GM19240 (cell line): ENCODE measurements at regions not wholly inside any gene's neighbourhood (a gene's known extent, or its start where the extent isn't known, plus 50 kb on each side); places are given as distances from the start of the nearest gene placed in this dataset.

ENCODE experiments used
- DNase-seq: peaks from one replicate; pipeline ENCODE4 v3.0.0; 2011; ENCODE audit warnings: low spot score; ENCODE audit not compliant: insufficient read length

GRCh38 chr10:90665905-90666662 lies 191.8 kb downstream of the HTR7 start:
- no peak for DNase-seq

- DNase-seq = no peak
Observed at GRCh38 chr10:90674461-90674860, 183.4 kb downstream of the HTR7 start.

GRCh38 chr10:90674928-90675327 lies 182.9 kb downstream of the HTR7 start:
- no peak for DNase-seq

- DNase-seq = no peak
Observed at GRCh38 chr10:90675621-90676020, 182.2 kb downstream of the HTR7 start.
